DOHH2 (cell line): ENCODE measurements at regions not wholly inside any gene's neighbourhood (a gene's known extent, or its start where the extent isn't known, plus 50 kb on each side); places are given as distances from the start of the nearest gene placed in this dataset.

Source experiments
- H3F3A ChIP-seq: fragments of 200-600 bp; sonication (generic), shearing (Covaris generic); 2 replicates; pipeline ENCODE4 v1.6.0; 2016; ENCODE audit warnings: antibody characterized with exemption, mild to moderate bottlenecking; ENCODE audit not compliant: control insufficient read depth, insufficient read depth
- H3K27ac ChIP-seq: fragments of 200-600 bp; sonication (generic); 2 replicates; pipeline ENCODE4 v1.5.1; 2014; ENCODE audit warnings: low read depth, mild to moderate bottlenecking, low read length, moderate library complexity
- H3K27me3 ChIP-seq: fragments of 200-600 bp; sonication (generic); 2 replicates; pipeline ENCODE4 v1.6.1; 2014; ENCODE audit warnings: mild to moderate bottlenecking, low read length, mixed read lengths; ENCODE audit not compliant: control insufficient read depth
- H3K36me3 ChIP-seq: fragments of 200-600 bp; sonication (generic); 2 replicates; pipeline ENCODE4 v1.6.1; 2014; ENCODE audit warnings: mild to moderate bottlenecking, low read length, moderate library complexity, mixed read lengths; ENCODE audit not compliant: control insufficient read depth
- H3K4me1 ChIP-seq: fragments of 200-600 bp; sonication (generic); 2 replicates; pipeline ENCODE4 v1.6.1; 2014; ENCODE audit warnings: mild to moderate bottlenecking, low read length, mixed read lengths; ENCODE audit not compliant: control insufficient read depth
- H3K4me2 ChIP-seq: fragments of 200-600 bp; sonication (generic); 2 replicates; pipeline ENCODE4 v1.6.0; 2014; ENCODE audit warnings: mild to moderate bottlenecking, low read length, moderate library complexity
- H3K4me3 ChIP-seq: fragments of 200-600 bp; sonication (generic); 2 replicates; pipeline ENCODE4 v1.5.1; 2014; ENCODE audit warnings: mild to moderate bottlenecking, low read length, mixed read lengths
- H3K79me2 ChIP-seq: fragments of 200-600 bp; sonication (generic); 2 replicates; pipeline ENCODE4 v1.6.1; 2014; ENCODE audit warnings: mild to moderate bottlenecking, low read length, mixed read lengths; ENCODE audit not compliant: control insufficient read depth
- H3K9me2 ChIP-seq: fragments of 200-600 bp; sonication (generic); replicated peaks from 2 replicates; pipeline ENCODE4 v1.6.1; 2014; ENCODE audit warnings: mild to moderate bottlenecking, low read length, mixed read lengths; ENCODE audit not compliant: control insufficient read depth
- H3K9me3 ChIP-seq: fragments of 200-600 bp; sonication (generic); 2 replicates; pipeline ENCODE4 v1.6.1; 2014; ENCODE audit warnings: antibody characterized with exemption, low read length, mixed read lengths; ENCODE audit not compliant: control insufficient read depth, insufficient read depth
- H4K20me1 ChIP-seq: fragments of 200-600 bp; sonication (generic); 2 replicates; pipeline ENCODE4 v1.6.0; 2014; ENCODE audit warnings: low read depth, mild to moderate bottlenecking, antibody characterized with exemption, low read length, moderate library complexity; ENCODE audit not compliant: control insufficient read depth, insufficient read depth
- EZH2phosphoT487 ChIP-seq: fragments of 200-600 bp; sonication (generic); IDR thresholded peaks from 2 replicates; pipeline ENCODE4 v1.6.1; 2017; ENCODE audit warnings: borderline replicate concordance, mild to moderate bottlenecking, antibody characterized with exemption, low read length, moderate library complexity, mixed read lengths
- TF ChIP-seq, protein P1 (sequence below): fragments of 200-600 bp; sonication (generic); IDR thresholded peaks from one replicate; pipeline ENCODE4 v1.5.1; 2014; ENCODE audit warnings: antibody characterized with exemption, mild to moderate bottlenecking, low read depth, low read length; ENCODE audit not compliant: poor library complexity, severe bottlenecking

DNA sequence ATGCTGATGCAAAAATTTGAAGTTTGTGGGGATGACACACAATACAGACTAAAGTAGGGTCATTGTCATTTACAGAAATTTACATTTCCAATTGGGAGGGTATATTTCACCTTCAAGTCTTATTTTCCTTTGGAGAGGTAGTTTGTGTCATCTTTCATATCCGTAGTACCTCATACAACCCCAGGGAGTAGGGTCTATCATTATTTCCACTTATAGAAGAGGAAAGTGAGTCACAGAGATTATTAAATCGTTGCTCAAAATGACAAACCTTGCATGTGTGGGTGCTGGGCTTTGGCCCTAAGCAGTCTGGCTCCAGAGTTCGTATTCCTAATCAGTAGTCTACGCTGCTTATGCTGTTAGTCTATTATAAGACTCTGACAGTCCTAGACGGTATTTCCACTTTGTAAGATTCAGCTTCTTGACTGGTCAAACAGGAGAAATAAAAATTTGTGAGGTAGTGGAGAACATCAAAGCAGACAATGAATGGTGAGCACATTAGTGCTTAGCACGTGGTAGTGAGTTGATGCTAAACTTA is 516.5 kb downstream of the PCDH7 start:
- Histone ChIP-seq H3F3A (no peaks in the 10 kb centered on the region), H4K20me1 (no peaks in the 10 kb centered on the region), H3K27me3 (no peaks in the 10 kb centered on the region), H3K4me2 (no peak overlapping the region), H3K27ac (no peak overlapping the region), H3K9me3 (peaks cover 4% of the 10 kb centered on the region; the same call in 1 of the 2 replicates), H3K9me2 (no peaks in the 10 kb centered on the region), H3K36me3 (no peaks in the 10 kb centered on the region), H3K4me1 (no peaks in the 10 kb centered on the region), H3K79me2 (no peaks in the 10 kb centered on the region), H3K4me3 (no peak overlapping the region)
- no peak for TF ChIP-seq EZH2phosphoT487
- TF ChIP-seq, protein P1, sequence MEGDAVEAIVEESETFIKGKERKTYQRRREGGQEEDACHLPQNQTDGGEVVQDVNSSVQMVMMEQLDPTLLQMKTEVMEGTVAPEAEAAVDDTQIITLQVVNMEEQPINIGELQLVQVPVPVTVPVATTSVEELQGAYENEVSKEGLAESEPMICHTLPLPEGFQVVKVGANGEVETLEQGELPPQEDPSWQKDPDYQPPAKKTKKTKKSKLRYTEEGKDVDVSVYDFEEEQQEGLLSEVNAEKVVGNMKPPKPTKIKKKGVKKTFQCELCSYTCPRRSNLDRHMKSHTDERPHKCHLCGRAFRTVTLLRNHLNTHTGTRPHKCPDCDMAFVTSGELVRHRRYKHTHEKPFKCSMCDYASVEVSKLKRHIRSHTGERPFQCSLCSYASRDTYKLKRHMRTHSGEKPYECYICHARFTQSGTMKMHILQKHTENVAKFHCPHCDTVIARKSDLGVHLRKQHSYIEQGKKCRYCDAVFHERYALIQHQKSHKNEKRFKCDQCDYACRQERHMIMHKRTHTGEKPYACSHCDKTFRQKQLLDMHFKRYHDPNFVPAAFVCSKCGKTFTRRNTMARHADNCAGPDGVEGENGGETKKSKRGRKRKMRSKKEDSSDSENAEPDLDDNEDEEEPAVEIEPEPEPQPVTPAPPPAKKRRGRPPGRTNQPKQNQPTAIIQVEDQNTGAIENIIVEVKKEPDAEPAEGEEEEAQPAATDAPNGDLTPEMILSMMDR: no peak

GRCh38 chr4:31237233-31237632 is 517.1 kb downstream of the PCDH7 start:
- TF ChIP-seq, protein P1: no peak
- no peak for TF ChIP-seq EZH2phosphoT487
- Histone ChIP-seq H3F3A (no peaks in the 10 kb centered on the region), H3K79me2 (no peaks in the 10 kb centered on the region), H3K4me3 (no peak overlapping the region), H4K20me1 (no peaks in the 10 kb centered on the region), H3K27me3 (no peaks in the 10 kb centered on the region), H3K27ac (no peak overlapping the region), H3K4me2 (no peak overlapping the region), H3K4me1 (no peaks in the 10 kb centered on the region), H3K9me3 (peaks cover 4% of the 10 kb centered on the region; the same call in 1 of the 2 replicates), H3K36me3 (no peaks in the 10 kb centered on the region), H3K9me2 (no peaks in the 10 kb centered on the region)

GRCh38 chr4:31239886-31240285 is 519.7 kb downstream of the PCDH7 start:
- H3K9me3 ChIP-seq: peaks cover 4% of the 10 kb centered on the region; the same call in 1 of the 2 replicates
- TF ChIP-seq, protein P1: no peak
- no peak for TF ChIP-seq EZH2phosphoT487

More at GRCh38 chr4:31239886-31240285, 519.7 kb downstream of the PCDH7 start:
- Histone ChIP-seq H4K20me1 (no peaks in the 10 kb centered on the region), H3K27ac (no peak overlapping the region), H3K4me2 (no peak overlapping the region), H3K9me2 (no peaks in the 10 kb centered on the region), H3K79me2 (no peaks in the 10 kb centered on the region), H3K36me3 (no peaks in the 10 kb centered on the region), H3K4me3 (no peak overlapping the region), H3K4me1 (no peaks in the 10 kb centered on the region), H3K27me3 (no peaks in the 10 kb centered on the region), H3F3A (no peaks in the 10 kb centered on the region)
